ENCODE measurements at regions not wholly inside any gene's neighbourhood (a gene's known extent, or its start where the extent isn't known, plus 50 kb on each side); places are given as distances from the start of the nearest gene placed in this dataset.

DNA sequence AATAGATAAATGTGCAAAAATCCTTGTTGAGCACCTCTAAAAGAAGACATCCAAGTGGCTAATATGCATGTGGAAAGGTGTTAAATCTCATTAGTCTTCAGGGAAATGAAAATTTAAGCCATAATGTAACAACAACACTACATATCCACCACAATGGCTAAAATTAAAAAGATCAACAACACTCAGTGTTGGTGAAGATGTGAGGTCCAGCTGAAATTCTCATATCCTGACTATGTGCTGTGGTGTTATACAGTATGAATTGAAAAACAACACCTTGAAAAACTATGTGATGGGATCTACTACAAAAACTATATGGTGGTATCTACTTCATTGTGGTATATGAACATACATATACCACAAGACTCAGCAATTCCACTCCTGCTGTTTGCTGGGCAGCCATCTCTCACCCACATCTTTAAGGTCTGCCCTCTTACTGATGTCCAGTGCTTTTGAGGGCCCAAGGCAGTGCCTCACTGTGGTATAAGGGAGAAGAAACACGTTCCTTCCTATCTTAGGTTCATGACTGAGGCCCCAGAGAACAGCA, 146.4 kb downstream of the CD83 start:
- Histone ChIP-seq H3K4me1 (no peaks in the 10 kb centered on the region), H3K36me3 (no peaks in the 10 kb centered on the region), H3K27ac (no peak overlapping the region), H3K27me3 (no peaks in the 10 kb centered on the region), H3K4me3 (no peak overlapping the region), H3K9me3 (peaks cover 6 to 22% (median 15%) of the 10 kb centered on the region in 4 donors)
- TF ChIP-seq, protein P1, sequence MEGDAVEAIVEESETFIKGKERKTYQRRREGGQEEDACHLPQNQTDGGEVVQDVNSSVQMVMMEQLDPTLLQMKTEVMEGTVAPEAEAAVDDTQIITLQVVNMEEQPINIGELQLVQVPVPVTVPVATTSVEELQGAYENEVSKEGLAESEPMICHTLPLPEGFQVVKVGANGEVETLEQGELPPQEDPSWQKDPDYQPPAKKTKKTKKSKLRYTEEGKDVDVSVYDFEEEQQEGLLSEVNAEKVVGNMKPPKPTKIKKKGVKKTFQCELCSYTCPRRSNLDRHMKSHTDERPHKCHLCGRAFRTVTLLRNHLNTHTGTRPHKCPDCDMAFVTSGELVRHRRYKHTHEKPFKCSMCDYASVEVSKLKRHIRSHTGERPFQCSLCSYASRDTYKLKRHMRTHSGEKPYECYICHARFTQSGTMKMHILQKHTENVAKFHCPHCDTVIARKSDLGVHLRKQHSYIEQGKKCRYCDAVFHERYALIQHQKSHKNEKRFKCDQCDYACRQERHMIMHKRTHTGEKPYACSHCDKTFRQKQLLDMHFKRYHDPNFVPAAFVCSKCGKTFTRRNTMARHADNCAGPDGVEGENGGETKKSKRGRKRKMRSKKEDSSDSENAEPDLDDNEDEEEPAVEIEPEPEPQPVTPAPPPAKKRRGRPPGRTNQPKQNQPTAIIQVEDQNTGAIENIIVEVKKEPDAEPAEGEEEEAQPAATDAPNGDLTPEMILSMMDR (IDR thresholded peaks at IDR 0.05), result no peak
- TF ChIP-seq POLR2A (IDR thresholded peaks at IDR 0.05), result no peak
- no peak for TF ChIP-seq POLR2AphosphoS5 (IDR thresholded peaks at IDR 0.05)
- no peak for TF ChIP-seq EP300 (IDR thresholded peaks at IDR 0.05)
- DNase-seq, result no peak
- intact Hi-C loops (cut with DNase I; ENCODE audit: low total_unique reads), result no loop called here
- 90 to 100% (median 96%) methylated on average over 1 of the region's 1 CpG for WGBS, 5 donors

DNA sequence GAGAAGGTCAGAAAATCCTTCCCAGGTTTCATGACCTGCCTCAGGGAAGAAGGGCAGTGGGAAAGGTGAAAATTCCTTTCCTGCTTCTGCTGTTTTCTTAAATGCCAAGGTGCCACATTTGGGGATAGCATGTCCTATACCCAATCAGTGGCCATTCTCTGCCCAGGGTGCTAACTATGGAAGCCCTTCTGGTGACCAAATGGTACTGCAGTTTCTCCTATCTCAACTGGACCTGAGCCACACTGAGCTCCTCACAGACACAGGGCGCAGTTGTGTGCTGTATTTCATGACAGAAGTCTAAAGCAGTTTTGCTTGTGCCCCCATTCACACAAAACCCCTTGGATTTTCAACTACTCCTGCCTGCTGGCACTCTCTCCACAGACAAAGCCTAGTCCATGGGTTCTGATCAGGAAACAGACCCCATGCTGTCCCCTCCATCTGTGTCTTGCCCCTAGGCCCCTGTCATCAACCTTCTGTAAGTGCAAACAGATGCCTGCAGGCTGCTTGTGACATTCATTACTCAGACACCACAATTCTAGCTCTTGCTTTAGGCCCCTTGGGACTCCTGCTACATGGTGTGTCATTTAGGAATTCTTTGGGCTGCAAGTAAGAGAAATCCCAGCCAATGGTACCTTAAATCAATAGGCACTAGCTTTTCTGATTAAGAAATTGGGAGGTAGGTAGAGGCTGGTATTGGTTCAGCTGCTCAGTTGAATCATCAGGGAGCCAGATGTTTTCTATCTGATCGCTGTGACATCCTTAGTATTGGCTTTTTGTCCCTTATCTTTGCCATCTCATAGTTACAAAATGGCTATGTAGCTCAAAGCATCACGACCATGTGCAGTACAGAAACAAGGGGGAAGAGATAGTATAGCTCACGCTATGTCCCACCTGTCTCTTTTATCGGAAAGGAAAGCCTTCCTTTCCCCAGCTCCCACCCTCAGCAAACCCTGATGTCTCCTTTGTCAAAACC, 147.8 kb downstream of the CD83 start:
- Histone ChIP-seq H3K27me3 (no peaks in the 10 kb centered on the region), H3K4me3 (no peak overlapping the region), H3K9me3 (peaks cover 6 to 22% (median 15%) of the 10 kb centered on the region in 4 donors), H3K36me3 (no peaks in the 10 kb centered on the region), H3K27ac (no peak overlapping the region), H3K4me1 (no peaks in the 10 kb centered on the region)
- no peak for DNase-seq
- intact Hi-C loops (cut with DNase I; ENCODE audit: low total_unique reads), result no loop called here
- 89 to 95% (median 91%) methylated on average over 5 of the region's 5 CpGs for WGBS, 5 donors
- TF ChIP-seq POLR2AphosphoS5 (IDR thresholded peaks at IDR 0.05) (no peak), POLR2A (IDR thresholded peaks at IDR 0.05) (no peak), EP300 (IDR thresholded peaks at IDR 0.05) (no peak)
- TF ChIP-seq, protein P1 (IDR thresholded peaks at IDR 0.05), result no peak

DNA sequence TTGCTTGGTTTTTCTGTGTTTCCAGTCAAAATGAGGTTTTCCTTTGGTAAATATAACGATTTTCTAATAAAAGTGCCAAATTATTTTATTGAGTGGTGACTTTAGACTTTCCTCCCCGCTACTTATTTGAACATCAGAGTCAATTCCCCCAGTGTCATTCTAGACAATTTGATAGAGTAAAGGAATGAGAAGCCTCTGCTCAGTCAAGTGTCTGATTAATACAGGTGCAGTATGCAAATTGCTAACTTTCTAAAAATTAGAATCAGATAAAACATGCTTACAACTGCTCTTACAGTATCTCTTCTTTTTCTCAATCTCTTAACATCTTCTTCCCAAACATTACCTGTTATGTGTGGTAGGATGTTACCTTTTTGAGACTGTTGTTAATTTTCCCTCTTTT, 148.7 kb downstream of the CD83 start:
- WGBS, 5 donors, result 85 to 94% (median 93%) methylated on average over 2 of the region's 2 CpGs
- Histone ChIP-seq H3K4me3 (no peak overlapping the region), H3K27ac (no peak overlapping the region), H3K27me3 (no peaks in the 10 kb centered on the region), H3K9me3 (peaks cover 6 to 18% (median 13%) of the 10 kb centered on the region in 4 donors), H3K4me1 (peaks cover 0 to 7% (median 2%) of the 10 kb centered on the region in 4 donors), H3K36me3 (no peaks in the 10 kb centered on the region)
- no peak for TF ChIP-seq POLR2AphosphoS5 (IDR thresholded peaks at IDR 0.05)
- TF ChIP-seq EP300 (IDR thresholded peaks at IDR 0.05), result no peak
- TF ChIP-seq, protein P1 (IDR thresholded peaks at IDR 0.05), result no peak
- no peak for TF ChIP-seq POLR2A (IDR thresholded peaks at IDR 0.05)
- DNase-seq, result no peak
- intact Hi-C loops (cut with DNase I; ENCODE audit: low total_unique reads), result no loop called here

DNA sequence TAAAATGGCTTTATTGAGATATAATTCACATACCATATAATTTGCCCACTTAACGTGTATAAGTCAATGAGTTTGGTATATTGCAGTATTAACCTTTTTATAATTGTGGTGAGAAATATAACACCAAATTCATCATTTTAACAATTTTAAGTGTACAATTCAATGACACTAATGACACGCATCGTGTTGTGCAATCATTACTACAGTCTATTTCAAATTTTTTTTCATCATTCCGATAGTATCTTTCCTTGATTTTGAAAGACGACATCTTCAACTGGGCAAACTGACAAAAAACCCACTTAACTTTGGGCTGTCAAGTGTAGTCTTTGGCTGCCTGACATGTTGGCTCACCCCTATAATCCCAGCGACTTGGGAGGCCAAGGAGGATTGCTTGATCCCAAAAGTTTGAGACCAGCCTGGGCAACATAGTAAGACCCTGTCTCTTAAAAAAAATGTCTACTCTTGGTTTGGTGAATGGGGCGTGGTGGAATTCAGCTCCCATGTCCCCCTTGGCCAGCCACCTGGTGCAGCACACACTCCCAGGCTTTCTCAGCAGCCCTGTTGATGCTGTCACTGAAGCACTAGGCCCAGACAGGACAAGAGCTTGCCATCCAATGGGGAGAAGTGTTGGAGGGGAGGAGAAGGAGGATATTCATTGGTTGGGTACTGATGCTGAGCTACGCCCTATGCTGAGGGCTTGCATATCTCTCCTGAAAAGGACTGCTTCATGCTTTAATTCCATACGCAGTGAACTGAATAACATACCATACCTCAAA, 150.5 kb downstream of the CD83 start:
- Histone ChIP-seq H3K27me3 (no peaks in the 10 kb centered on the region), H3K4me3 (no peak overlapping the region), H3K36me3 (no peaks in the 10 kb centered on the region), H3K27ac (no peak overlapping the region), H3K9me3 (peaks cover 6 to 25% (median 18%) of the 10 kb centered on the region in 4 donors), H3K4me1 (peaks cover 0 to 10% (median 2%) of the 10 kb centered on the region in 4 donors)
- WGBS, 5 donors, result 92 to 98% (median 95%) methylated on average over 9 of the region's 9 CpGs
- intact Hi-C loops (cut with DNase I; ENCODE audit: low total_unique reads), result no loop called here
- no peak for DNase-seq
- no peak for TF ChIP-seq POLR2A (IDR thresholded peaks at IDR 0.05)
- TF ChIP-seq, protein P1 (IDR thresholded peaks at IDR 0.05), result no peak
